HG03565 (cell line): ENCODE measurements at regions not wholly inside any gene's neighbourhood (a gene's known extent, or its start where the extent isn't known, plus 50 kb on each side); places are given as distances from the start of the nearest gene placed in this dataset.
"Not testable (repeated sequence)": the region's sequence is repeated elsewhere in the genome, so short reads cannot be mapped to it uniquely, and the experiment has no call there.

ENCODE experiments used
- ATAC-seq: cut with Tn5 transposase; IDR thresholded peaks from one replicate; pipeline ENCODE4 v1.9.1; 2021; ENCODE audit warnings: mild to moderate bottlenecking, moderate library complexity; ENCODE audit not compliant: unreplicated experiment

- ATAC-seq = no peak
Measured at GRCh38 chrX:55142206-55142918, 53.5 kb downstream of the PAGE2 start.

DNA sequence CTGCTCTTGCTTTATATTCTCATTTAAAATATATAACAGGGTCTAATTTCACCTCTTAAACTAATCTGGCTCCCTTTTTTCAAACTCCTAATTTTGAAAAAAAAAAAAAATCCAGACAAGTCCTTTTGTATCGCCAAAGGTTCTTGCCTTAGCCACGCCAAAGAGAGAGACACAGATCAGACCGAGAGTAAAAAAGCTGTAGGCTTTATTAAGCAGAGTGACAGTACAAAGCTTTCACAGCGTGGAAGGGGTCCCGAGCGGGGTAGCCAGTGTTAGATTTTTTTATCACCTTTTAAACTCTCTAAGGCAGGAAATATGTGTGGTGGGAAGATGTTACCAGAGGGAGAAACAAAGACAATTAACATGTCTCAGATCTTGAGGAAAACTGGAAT, 54.1 kb downstream of the PAGE2 start:
- ATAC-seq = no peak

- ATAC-seq = no peak
Measured at GRCh38 chrX:55143621-55144020, 54.8 kb downstream of the PAGE2 start.

GRCh38 chrX:55144697-55145096, 55.9 kb downstream of the PAGE2 start:
- ATAC-seq = no peak

DNA sequence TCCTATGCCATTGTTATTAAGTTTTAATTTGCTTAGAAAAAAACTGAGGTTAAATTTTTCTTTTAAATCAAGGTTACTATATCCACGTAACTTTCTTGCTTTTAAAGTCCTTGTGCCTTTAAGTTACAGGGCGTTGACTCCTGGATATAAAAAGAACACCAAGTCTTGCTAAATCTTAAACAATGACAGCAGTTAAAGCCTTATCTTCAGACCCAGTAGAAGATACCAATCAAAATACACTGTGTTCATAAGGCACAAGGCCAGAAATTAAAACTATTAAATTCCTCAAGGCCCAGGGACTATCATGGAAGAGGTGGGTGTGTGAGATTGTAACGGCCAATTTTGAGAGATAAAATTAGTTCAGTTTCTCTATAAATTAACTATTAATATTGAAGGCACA, 60.4 kb downstream of the PAGE2 start:
- ATAC-seq = no peak

- no peak for ATAC-seq
Measured at GRCh38 chrX:55151199-55151598, 62.4 kb downstream of the PAGE2 start.

- no peak for ATAC-seq
Measured at GRCh38 chrX:55159551-55159950, 60.6 kb upstream of the PAGE5 start.

DNA sequence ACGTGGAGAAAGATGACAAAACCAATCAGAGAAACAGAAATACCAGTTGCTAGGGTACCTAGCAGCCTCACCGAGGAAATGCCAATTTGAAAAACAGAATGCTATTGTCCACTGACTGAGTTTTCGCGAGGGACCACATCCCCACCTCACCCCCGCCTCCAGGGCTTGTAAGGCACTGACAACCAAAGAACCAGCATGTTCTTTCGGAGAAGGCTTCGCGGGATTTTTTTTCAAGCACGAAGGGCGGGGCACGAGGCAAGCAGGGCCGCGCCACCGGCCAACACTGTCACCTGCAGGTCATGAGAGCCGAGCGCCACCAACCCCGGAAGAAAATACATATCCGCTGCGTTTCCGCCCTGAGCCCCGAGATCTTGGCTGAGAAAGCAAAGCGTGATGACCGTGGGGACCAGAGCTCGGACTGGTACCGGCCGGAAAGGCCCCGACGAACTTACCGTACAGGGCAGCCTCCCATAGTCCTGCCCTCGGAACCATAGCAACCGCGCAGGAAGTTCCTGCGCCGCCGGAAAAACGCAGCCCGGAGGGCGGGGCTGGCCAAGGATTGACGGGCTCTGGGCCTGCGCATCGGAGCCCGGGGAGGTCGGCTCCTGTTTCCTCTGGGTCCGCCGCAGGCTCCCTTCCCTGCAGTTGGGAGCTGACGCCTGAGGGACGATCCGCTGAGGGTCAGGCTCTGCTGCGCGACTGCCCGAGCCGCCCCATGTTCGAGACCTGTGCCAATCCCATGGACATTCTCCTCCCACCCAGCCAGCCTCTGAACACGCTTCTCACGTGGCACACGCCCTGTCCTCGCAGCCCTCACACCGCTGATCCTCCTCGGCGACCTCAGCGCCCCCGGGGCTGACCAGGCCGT, 59.2 kb upstream of the PAGE5 start:
- peak; percentile 88 for ATAC-seq

DNA sequence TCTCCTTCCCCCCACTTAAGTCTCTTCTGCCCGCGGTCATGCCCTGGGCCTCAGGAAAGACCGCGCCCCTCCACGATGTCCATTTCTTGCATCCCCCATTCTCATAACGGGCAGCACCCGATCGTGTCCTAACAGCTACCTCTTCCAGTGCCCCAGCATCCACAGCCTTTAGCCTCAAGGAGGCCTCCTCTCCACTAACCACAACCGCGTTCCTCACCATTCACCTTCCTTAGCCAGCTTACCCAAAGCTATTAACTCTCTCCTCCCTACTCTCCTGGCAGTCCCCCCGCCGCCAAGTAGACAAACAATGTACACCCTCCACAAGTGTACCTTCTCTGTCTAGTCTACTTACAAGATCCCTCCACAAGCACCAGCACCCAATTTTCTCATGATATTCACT, 58.6 kb upstream of the PAGE5 start:
- no peak for ATAC-seq

GRCh38 chrX:55163171-55163570, 57.0 kb upstream of the PAGE5 start:
- ATAC-seq = no peak

GRCh38 chrX:55165026-55165425, 55.1 kb upstream of the PAGE5 start:
- ATAC-seq = not testable (repeated sequence)

DNA sequence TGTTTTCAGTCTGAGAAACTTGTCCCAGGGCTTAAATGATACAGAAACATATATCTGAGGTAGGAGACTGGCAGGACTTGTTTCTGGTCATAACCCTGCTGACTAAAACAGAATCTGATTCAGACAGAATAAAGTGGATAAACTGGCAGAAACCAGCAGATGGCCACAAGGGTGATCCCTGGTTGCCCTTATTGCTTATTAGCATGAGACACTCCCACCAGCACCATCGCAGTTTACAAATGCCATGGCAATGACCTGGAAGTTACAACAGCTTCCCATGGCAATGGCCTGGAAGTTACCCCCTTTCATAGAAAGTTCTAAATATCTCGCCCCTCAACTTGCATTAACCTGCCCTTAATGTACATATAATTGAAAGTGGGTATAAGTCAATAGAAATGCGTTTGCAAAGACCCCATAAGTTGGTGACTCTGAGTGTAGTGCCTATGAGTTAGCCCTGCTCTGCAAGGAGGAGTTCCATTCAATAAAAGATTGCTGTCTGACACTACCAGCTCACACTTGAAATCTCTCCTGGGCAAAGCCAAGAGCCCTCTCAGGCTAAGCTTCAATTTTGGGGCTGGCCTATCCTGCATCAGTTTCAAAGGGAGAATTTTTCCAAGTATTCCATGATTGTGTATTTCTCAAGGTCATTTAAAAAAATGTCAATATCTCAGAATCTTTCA, 52.9 kb upstream of the PAGE5 start:
- no peak for ATAC-seq

GRCh38 chrX:55167901-55168300, 52.2 kb upstream of the PAGE5 start:
- no peak for ATAC-seq

GRCh38 chrX:55169782-55170181, 50.4 kb upstream of the PAGE5 start:
- no peak for ATAC-seq
